Neural cell (in vitro differentiated cells): ENCODE measurements at regions not wholly inside any gene's neighbourhood (a gene's known extent, or its start where the extent isn't known, plus 50 kb on each side); places are given as distances from the start of the nearest gene placed in this dataset.

ENCODE experiments used
- EP300 ChIP-seq: fragments of 450-650 bp; conservative IDR thresholded peaks from 2 replicates; pipeline ENCODE4 v1.6.1; 2014; ENCODE audit warnings: antibody characterized with exemption, mild to moderate bottlenecking, moderate library complexity; ENCODE audit not compliant: poor library complexity, severe bottlenecking
- EZH2 ChIP-seq: fragments of 200-600, 300-800 bp; shearing (Covaris generic), sonication (generic); IDR thresholded peaks from 2 replicates; pipeline ENCODE4 v1.6.1; 2014; ENCODE audit warnings: antibody characterized with exemption, low read length, borderline replicate concordance, mild to moderate bottlenecking; ENCODE audit not compliant: insufficient read depth, poor library complexity, severe bottlenecking
- POLR2AphosphoS5 ChIP-seq: IDR thresholded peaks from 2 replicates; pipeline ENCODE4 v1.6.1; 2012

DNA sequence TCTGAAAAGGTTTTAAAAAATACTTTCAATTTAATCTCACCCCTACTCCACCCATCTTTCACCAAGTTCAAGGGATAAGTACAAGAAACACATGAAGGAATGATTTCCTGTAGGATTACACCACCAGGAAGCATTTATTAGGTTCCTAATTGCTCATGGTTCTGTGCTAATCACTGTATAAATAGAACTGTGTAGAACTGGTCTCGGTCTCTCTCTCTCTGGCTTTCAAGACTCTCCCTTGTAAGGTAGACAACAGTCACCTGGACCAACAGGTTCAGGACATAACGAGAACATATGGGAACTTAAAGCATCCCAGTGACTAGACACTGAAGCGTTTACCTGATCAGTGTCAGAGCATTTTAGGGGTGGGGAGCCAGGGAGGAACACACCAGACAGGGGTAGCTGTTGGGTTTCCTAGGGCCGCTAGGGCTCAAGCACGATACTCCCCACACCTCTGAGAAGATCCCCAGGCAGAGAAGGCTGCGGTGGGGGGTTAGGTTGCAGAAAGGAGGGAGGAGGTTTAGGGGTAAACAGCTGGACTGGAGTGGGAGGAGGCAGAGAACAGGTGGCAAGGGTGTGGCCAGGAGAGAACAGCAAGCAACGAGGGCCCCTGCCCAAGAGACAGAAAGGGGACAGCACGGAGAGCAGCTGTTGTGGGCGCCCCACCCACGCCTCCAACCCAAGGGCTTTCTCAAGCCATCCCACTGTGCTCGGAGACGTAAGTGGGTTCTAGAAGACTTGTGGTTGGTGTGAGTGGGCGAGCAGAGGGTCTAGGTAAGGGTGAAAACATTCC lies 52.5 kb upstream of the USP6NL start:
- no peak for TF ChIP-seq EZH2
- no peak for TF ChIP-seq POLR2AphosphoS5
- TF ChIP-seq EP300 = no peak
